Central memory CD4-positive, alpha-beta T cell (primary cell): ENCODE measurements at regions not wholly inside any gene's neighbourhood (a gene's known extent, or its start where the extent isn't known, plus 50 kb on each side); places are given as distances from the start of the nearest gene placed in this dataset.

Source experiments
- DNase-seq: peaks from one replicate; pipeline ENCODE4 v3.0.0; 2022

DNA sequence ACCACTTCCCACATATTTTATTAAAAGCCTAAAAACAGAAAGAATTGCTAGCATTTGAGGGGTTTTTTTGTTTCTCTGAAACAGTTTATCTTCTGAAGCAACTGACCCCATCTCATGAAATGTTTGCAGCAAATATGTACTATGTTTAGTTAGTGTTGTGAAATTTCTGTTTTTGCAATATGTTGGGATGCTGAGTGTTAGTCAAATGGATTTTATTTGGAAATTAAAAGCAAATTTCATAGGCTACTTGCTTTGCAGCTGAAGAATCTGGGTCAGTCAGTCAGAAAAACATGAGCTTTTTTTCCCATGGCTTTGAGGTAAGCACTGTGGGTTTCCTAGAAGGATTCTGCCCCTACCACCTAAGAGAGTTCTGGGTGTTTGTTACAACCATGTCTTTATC, 184.9 kb upstream of the DKK2 start:
- no peak for DNase-seq

GRCh38 chr4:107219681-107220080, 183.6 kb upstream of the DKK2 start:
- no peak for DNase-seq

DNA sequence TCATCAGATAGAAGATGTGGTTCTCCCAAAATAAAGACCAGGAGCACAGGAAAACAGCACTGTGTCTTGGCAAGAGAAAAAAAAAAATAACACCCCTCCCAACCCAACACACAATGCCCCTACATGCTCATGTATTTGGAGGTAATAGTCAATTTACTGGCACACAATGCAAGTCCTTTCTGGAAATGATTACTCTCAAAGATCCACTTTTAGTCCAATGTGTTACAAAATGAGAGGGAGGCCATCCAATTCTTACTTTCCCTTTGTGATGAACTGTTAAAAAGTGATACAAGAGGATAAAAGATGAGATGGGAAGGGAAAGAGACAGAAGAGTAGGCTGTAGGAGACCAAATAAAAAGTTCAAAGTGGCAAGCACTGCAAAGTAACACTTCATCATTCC, 180.3 kb upstream of the DKK2 start:
- DNase-seq: no peak

DNA sequence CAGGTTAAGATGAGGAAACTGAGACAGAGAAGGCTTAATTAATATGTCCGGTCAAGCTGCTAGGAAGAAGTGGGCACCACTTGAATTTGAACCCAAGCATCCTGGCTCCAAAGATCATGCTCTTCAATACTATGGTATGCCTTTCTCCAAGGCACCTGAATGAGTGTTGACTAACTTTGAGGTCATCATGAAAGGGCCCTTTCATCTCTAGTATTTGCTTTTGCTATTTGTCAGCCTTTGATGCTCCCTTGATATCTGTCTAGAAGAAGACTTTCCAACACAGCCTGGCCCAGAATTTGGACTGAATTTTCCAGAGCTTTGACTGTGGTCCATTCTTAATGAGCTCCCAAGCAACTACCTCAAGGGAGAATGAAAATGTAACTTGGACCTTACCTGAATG, 179.1 kb upstream of the DKK2 start:
- no peak for DNase-seq

DNA sequence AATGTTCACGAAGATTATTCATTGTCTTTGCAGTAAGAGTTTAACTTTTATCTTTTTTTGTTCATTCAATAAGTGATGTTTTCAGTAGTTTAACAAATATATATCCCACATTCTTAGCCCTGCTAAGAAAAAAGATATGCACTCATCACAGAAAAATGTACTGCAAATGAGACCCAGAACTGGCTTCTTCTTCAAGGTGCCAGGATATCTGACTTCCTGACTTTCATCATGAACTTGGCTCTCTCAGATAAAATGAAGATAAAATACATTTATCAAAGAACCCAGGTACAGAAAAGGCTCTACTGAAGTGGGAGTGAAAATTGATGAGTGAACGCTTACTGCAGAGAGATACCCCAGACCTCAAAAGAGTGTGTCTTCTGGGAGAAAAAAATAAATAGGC, 177.8 kb upstream of the DKK2 start:
- DNase-seq: no peak

GRCh38 chr4:107213410-107213809, 177.3 kb upstream of the DKK2 start:
- no peak for DNase-seq

DNA sequence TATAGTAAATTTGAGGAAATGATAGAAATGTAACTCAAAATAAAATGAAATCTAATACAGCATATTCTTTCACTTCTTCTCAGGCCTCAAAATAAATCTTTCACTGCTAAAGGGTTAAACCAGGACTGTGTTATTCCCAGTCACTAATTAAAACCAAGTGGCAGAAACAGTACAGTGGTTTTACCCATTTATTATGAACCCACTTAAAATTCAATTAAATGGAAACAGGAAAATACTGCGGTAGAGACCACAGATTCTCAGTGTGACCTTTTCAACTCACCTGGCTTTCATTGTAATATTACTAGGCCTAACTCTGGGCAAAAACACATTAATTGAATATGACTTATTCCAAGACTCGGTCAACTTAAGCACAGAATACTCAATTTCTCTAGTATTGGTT, 176.5 kb upstream of the DKK2 start:
- no peak for DNase-seq

GRCh38 chr4:107210450-107211239, 174.5 kb upstream of the DKK2 start:
- DNase-seq: no peak

DNA sequence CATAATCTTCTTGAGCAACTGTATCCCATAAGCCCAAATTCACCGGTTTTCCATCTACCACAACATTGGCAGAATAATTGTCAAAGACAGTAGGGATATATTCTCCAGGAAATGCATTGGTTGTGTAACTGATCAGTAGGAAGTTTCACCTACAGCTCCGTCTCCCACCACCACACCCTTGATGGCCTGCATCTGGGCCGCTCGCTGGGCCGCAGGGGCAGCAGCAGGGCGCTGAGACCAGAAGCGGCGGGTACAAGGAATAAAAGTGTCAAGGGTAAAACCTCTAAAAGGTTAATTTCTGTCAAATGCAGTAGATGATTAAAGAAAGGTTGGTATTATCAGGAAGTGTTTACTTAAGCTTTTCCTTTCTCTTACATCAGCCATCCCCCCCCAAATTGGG, 167.6 kb upstream of the DKK2 start:
- DNase-seq: no peak

DNA sequence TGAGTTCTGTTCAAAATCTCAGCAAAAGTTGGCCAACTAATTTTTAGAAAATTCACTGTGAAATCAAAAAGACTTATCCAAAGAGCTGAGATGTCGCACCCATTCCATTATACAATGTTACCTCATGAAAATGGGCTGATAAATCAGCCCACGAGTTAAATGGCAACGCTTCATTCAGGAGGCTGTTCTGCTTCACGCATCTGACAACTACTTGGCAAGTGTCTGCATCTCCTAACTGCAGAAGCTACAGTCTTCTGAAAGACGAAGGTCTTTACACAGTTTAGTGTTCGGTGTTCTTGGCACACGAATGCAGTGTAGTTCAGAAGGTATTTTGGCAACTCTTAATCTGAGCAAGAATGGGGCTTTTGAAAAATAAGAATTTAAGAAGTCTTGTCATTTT, 166.6 kb upstream of the DKK2 start:
- no peak for DNase-seq

- no peak for DNase-seq
Observed at GRCh38 chr4:107197121-107197520, 161.0 kb upstream of the DKK2 start.

DNA sequence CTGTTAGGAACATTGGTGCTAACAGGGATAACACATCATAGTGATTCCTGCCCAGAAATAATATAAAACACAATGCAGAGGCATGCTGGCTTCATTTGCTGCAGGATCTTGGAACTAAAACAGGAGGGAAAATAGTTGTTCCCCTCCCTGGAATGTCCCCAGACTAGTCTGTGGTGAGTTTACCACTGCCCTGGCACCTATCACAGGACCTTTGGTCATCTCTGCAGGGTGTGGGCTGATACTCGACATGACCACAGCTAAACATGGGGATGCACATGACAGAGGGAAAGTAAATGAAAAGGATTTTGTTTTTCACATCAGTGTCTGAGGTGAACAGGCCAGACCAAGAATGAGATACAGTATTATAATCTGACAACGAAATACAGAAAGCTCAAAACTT, 160.2 kb upstream of the DKK2 start:
- DNase-seq: no peak

GRCh38 chr4:107194005-107194404, 157.9 kb upstream of the DKK2 start:
- DNase-seq: no peak

DNA sequence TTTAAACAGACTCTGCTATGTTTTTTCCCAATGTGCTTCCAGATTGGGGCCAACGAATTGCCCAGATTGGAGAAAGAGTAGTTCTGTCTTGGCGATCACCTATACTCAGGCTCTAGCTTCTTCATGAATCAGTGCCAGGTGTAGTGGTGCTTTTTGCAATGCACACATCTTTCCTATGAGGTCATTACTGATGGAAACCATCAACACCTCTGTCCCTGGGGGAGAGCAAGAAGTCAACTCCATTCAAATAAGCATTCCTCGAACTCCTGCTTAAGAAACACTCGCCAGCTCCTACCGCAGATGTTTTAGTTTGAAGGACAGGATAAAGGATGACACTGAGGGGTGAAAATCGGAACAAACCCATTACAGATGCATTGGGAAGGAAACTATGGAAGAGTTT, 156.5 kb upstream of the DKK2 start:
- no peak for DNase-seq

GRCh38 chr4:107187091-107187490, 151.0 kb upstream of the DKK2 start:
- DNase-seq: no peak

GRCh38 chr4:107183155-107183774, 147.2 kb upstream of the DKK2 start:
- peak; percentile 9 for DNase-seq

DNA sequence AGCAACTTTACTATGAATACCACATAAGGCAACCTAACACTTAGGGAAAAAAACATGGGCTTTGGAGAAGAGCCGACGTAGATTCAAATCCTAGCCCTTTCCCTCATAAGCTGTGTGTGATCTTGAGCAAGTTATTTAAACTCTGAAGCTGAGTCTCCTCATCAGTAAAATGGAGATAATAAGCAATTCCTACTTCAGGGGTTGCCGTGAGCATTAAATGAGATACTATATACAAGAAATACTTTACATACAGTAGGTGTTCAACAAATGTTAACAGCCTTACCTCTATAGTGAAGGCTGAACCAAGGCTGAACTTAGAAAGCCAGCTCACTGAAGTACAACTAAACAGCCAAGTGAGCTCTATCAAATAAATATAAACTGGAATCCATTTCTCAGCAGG, 146.2 kb upstream of the DKK2 start:
- no peak for DNase-seq

DNA sequence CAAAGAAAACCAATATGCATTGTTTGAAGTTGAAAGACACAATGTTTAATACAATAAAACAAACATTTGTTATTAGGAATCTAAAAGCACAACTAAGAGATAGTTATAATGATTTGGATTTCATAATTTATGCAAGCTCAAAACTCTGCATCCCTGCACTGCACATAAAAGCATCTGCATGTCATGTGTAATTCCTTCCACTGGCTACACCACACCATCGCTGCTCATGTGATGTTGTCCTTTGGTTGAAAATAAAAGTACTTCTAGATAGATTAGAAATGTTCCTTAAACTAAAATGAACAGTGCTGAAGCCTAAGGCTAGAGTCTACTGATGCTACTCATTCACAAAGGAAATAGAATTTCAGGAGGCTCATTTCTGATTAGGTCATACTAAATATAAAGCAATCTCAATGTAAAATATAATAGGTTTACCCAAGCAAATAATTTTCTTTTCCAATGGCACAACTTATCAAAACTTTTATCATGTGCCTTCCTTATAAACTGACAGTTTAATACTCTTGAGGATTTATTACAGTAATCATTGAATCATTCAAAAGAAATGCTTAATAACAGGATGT, 130.8 kb upstream of the DKK2 start:
- DNase-seq: no peak

DNA sequence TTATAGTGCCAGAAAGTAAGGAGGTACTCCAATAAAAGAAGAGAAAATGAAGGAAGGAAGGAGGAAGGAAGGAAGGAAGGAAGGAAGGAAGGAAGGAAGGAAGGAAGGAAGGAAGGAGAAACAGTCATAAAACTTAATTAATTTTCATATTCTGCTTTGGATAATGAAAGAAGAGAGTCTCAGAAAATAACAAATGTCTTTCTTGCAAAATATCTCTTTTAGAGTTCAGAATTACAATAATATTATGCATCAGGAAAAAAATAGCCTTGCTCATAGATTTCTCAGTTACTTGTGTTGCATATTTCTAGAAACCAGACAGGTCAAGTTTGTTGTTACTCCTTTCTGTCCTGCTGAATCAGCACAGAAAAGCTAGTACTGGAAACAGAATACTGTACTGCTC, 130.1 kb upstream of the DKK2 start:
- no peak for DNase-seq

DNA sequence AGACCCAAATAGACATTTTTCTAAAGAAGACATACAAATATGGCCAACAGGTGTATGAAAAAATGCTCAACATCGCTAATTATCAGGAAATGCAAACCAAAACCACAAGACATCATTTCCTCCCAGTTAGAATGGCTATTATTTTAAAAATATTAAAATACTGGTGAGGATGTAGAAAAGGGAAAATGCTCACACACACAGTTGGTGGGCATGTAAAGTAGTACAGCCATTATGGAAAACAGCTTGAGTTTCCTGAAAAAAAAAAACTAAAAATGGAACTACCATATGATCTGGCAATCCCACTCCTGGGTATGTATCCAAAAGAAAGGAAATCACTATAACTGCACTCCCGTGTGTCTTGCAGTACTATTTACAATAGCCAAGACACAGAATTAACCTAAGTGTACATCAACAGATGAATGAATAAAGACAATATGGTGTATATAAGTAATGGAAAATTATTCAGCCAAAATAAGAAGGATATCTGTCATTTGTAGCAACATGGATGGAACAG, 128.9 kb upstream of the DKK2 start:
- no peak for DNase-seq

DNA sequence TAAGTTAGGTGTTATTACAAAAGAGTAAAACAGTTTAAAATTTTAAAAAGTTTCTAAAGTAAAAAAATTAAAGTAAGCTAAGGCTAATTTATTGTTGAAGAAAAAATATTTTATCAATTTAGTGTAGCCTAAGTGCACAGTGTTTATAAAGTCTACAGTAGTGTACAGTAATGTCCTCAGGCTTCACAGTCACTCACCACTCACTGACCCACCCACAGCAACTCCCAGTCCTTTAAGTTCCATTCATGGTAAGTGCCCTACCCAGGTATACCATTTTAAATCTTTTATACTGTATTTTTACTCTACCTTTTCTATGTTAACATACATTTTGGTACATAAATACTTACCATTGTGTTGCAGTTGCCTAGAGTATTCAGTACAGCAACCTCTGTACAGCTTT, 120.3 kb upstream of the DKK2 start:
- DNase-seq: no peak

DNA sequence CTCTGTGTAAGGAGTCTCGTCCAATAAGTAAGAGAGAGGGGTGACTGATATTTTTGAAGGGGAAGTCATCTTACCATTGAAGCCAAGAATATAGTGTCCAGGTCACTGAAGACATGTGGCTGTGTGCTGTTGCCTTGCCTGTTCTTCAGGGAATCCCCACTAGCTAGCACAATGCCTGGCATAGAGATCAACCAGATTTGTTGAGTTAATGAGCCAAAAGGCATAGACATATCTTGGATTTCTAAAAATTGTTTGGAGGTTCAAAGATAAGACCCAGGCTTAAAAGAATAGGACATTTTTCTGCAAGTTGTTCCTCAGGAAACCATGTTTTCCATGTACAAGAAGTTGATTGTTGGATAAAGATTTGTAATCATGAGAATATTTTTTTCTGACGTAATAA, 119.3 kb upstream of the DKK2 start:
- no peak for DNase-seq

GRCh38 chr4:107153956-107154355, 117.8 kb upstream of the DKK2 start:
- no peak for DNase-seq

- DNase-seq: no peak
Observed at GRCh38 chr4:107153228-107153627, 117.1 kb upstream of the DKK2 start.
